ENCODE measurements at regions not wholly inside any gene's neighbourhood (a gene's known extent, or its start where the extent isn't known, plus 50 kb on each side); places are given as distances from the start of the nearest gene placed in this dataset.

GRCh38 chr6:141337191-141337590 is 795.5 kb upstream of the GJE1 start:
- no peaks in the 10 kb centered on the region for H3K36me3 ChIP-seq
- ATAC-seq (no peak), DNase-seq (no peak)
- no peak overlapping the region for H3K4me3 ChIP-seq
- no peaks in the 10 kb centered on the region for H3K9me3 ChIP-seq
- WGBS, 4 donors, result 76 to 90% (median 79%) methylated on average over 2 of the region's 2 CpGs
- no peaks in the 10 kb centered on the region for H3K27me3 ChIP-seq
- intact Hi-C loops (cut with DNase I), result no loop called here
- no peak for TF ChIP-seq POLR2A (IDR thresholded peaks at IDR 0.05)
- no peak for TF ChIP-seq CTCF (IDR thresholded peaks at IDR 0.05)
- no peak overlapping the region for H3K27ac ChIP-seq
- H3K4me1 ChIP-seq, result no peaks in the 10 kb centered on the region

- intact Hi-C loops (cut with DNase I), result no loop called here
- 77 to 85% (median 83%) methylated on average over 4 of the region's 4 CpGs for WGBS, 4 donors
- no peaks in the 10 kb centered on the region for H3K4me1 ChIP-seq
- H3K27me3 ChIP-seq, result no peaks in the 10 kb centered on the region
- ATAC-seq (no peak), DNase-seq (no peak)
- H3K36me3 ChIP-seq, result no peaks in the 10 kb centered on the region
- no peaks in the 10 kb centered on the region for H3K9me3 ChIP-seq
- H3K27ac ChIP-seq, result no peak overlapping the region
- H3K4me3 ChIP-seq, result no peak overlapping the region
- no peak for TF ChIP-seq CTCF (IDR thresholded peaks at IDR 0.05)
- no peak for TF ChIP-seq POLR2A (IDR thresholded peaks at IDR 0.05)
Measured at GRCh38 chr6:141335477-141336273, 797.0 kb upstream of the GJE1 start.

GRCh38 chr6:141326925-141327324 is 805.8 kb upstream of the GJE1 start:
- H3K36me3 ChIP-seq, result no peaks in the 10 kb centered on the region
- intact Hi-C loops (cut with DNase I), result no loop called here
- peaks cover 0 to 5% (median 0%) of the 10 kb centered on the region in 12 donors for H3K9me3 ChIP-seq
- DNase-seq, result no peak
- peaks cover 0 to 4% (median 0%) of the 10 kb centered on the region in 12 donors for H3K4me1 ChIP-seq
- H3K27me3 ChIP-seq, result no peaks in the 10 kb centered on the region
- TF ChIP-seq CTCF (IDR thresholded peaks at IDR 0.05) (no peak), POLR2A (IDR thresholded peaks at IDR 0.05) (no peak)
- H3K27ac ChIP-seq, result peak overlapping the region in 1 of 12 donors; percentile 9
- H3K4me3 ChIP-seq, result peak overlapping the region in 7 of 12 donors; percentile 16 to 44 (median 29)
- ATAC-seq, result no peak

GRCh38 chr6:141326426-141326825 is 806.3 kb upstream of the GJE1 start:
- Histone ChIP-seq H3K4me3 (peak overlapping the region in 8 of 12 donors; percentile 14 to 44 (median 24)), H3K4me1 (peaks cover 0 to 8% (median 0%) of the 10 kb centered on the region in 12 donors), H3K36me3 (no peaks in the 10 kb centered on the region), H3K27ac (peak overlapping the region in 1 of 12 donors; percentile 9), H3K9me3 (peaks cover 0 to 5% (median 0%) of the 10 kb centered on the region in 12 donors), H3K27me3 (no peaks in the 10 kb centered on the region)
- TF ChIP-seq CTCF (IDR thresholded peaks at IDR 0.05) (no peak), POLR2A (IDR thresholded peaks at IDR 0.05) (no peak)
- intact Hi-C loops (cut with DNase I), result no loop called here
- ATAC-seq, result peak in 3 of 4 donors; percentile 49 to 94 (median 68)
- WGBS, 4 donors, result 49 to 76% (median 66%) methylated on average over 5 of the region's 5 CpGs
- peak in 1 of 5 donors; percentile 33 for DNase-seq

Measured in heart left ventricle (tissue), 16 donors.